Astrocyte of the cerebellum (primary cell): ENCODE measurements at regions not wholly inside any gene's neighbourhood (a gene's known extent, or its start where the extent isn't known, plus 50 kb on each side); places are given as distances from the start of the nearest gene placed in this dataset.

Experiments
- DNase-seq: peaks from one replicate; pipeline ENCODE4 v3.0.0-alpha.2; 2011; ENCODE audit warnings: low read depth
- H3K4me3 ChIP-seq: 2 replicates; pipeline ENCODE4 v1.5.1; 2011; ENCODE audit warnings: mild to moderate bottlenecking, low read depth, low read length, moderate library complexity
- in situ Hi-C: cut with HindIII; loops from 2 replicates; pipeline ENCODE4 v1.10.0; 2017; ENCODE audit warnings: low sequenced_read_pairs
- TF ChIP-seq, protein P1 (sequence below): IDR thresholded peaks from 2 replicates; pipeline ENCODE4 v1.5.1; 2012; ENCODE audit warnings: low read length, low read depth, moderate library complexity, mild to moderate bottlenecking; ENCODE audit errors: missing control alignments

DNA sequence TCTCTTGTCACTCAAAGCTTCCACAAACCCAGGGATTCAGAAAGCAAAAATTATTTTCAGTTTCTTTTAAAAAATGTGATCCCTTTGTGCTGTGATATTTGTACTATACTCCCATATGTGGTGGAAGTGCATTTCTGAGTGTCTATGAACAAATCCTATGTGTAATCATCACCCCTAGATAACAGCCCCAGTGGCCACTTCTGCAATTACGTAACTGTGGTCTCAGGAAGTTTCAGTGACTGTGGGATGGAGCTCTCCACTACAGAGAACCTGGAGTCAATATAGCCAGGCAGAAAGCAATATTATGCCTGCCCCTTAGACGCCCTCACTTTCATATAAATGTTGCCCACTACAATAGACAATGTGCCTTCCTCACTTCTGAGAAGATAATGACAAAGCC, 1101.7 kb upstream of the GHITM start:
- H3K4me3 ChIP-seq: no peak overlapping the region
- DNase-seq: no peak
- in situ Hi-C loops: no loop called here
- TF ChIP-seq, protein P1, sequence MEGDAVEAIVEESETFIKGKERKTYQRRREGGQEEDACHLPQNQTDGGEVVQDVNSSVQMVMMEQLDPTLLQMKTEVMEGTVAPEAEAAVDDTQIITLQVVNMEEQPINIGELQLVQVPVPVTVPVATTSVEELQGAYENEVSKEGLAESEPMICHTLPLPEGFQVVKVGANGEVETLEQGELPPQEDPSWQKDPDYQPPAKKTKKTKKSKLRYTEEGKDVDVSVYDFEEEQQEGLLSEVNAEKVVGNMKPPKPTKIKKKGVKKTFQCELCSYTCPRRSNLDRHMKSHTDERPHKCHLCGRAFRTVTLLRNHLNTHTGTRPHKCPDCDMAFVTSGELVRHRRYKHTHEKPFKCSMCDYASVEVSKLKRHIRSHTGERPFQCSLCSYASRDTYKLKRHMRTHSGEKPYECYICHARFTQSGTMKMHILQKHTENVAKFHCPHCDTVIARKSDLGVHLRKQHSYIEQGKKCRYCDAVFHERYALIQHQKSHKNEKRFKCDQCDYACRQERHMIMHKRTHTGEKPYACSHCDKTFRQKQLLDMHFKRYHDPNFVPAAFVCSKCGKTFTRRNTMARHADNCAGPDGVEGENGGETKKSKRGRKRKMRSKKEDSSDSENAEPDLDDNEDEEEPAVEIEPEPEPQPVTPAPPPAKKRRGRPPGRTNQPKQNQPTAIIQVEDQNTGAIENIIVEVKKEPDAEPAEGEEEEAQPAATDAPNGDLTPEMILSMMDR: no peak

DNA sequence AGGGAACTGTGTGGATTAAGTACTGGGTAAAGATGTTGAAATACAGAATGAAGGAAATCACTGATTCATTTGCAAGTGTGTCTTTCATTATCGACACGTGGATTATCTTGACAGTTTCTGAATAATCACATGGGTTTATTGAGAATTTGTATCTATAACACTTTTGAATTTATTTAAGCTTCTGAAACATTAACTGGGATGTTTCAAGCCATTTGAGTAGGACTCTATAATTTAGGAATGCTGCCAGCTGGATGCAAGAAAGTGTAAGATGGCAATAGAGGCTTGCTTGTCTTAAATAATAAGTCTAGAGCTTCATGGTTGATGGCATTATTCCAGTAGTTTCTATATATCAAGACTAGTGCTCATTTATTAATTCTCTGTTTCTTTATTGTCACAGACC, 1100.7 kb upstream of the GHITM start:
- no peak overlapping the region for H3K4me3 ChIP-seq
- TF ChIP-seq, protein P1: no peak
- DNase-seq: no peak
- in situ Hi-C loops: no loop called here

DNA sequence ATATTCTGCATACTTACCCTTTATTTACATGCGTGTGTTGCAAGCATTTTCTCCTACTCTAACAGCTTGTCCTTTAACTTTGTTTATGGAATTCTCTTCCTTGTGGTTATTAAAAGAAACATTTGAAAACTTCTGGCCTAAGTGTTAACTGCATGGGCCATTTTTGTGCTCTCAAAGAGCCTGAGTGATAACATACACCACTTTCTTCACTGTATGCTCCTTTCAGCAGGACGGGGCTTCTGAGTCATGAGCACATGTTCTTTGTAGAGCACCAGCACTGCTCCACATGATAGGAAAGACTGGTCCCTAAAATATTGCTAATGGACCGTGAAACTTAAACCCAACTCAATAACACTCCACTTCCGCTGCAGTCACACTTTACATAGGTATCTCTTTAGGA, 1093.6 kb upstream of the GHITM start:
- DNase-seq: no peak
- TF ChIP-seq, protein P1: no peak
- H3K4me3 ChIP-seq: no peak overlapping the region
- in situ Hi-C loops: no loop called here

DNA sequence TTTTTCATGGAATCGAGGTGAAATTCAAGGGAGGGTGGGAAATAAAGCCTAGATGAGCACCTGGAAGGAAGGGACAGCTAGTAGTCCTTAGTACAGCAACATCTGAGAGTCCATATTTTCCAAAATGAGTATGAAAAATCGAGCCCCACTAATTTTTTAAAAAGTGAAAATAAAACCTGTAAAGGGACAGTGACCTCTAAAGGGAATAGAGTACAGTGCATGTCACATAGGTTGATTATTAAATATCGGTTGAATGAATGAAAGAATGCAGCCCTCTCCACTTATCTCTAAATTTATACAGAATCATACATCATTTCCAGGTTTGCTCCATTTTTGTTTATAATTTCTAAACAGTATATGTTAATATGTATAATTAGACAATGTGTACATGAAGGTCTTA, 1088.5 kb upstream of the GHITM start:
- TF ChIP-seq, protein P1: no peak
- in situ Hi-C loops: no loop called here
- H3K4me3 ChIP-seq: no peak overlapping the region
- no peak for DNase-seq

DNA sequence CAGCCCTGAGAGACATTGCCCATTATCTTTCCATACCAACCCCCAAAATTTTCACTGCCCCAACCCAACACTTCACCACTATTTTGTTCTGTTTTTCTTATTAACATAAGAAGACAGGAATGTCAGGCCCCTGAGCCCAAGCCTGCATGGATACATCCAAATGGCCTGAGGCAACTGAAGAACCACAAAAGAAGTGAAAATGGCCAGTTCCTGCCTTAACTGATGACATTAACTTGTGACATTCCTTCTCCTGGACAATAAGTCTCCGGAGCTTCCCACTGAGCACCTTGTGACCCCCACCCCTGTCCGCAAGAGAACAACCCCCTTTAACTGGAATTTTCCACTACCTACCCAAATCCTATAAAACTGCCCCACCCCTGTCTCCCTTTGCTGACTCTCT, 1076.4 kb upstream of the GHITM start:
- in situ Hi-C loops: no loop called here
- TF ChIP-seq, protein P1: no peak
- no peak for DNase-seq
- H3K4me3 ChIP-seq: no peak overlapping the region

DNA sequence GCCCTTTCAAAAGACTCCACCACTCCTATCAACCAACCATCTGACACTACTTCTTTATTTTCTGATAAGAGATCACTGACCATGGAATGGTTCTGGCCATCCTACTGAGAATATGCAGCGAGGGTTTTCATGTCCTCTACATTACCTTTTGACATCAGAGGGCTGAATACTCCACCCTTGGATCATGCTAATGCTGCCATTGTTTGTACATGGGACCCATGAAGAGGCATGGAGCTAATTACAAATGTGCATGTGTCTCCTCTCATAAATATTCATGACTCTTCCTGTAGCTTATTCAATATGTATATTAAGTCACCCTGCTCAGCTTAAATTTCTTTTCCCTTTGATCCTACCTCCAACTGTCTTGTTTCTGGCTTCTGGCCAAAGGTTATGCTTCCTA, 1065.8 kb upstream of the GHITM start:
- in situ Hi-C loops: no loop called here
- no peak for DNase-seq
- no peak overlapping the region for H3K4me3 ChIP-seq
- TF ChIP-seq, protein P1: no peak
